GM19467 (cell line): ENCODE measurements at regions not wholly inside any gene's neighbourhood (a gene's known extent, or its start where the extent isn't known, plus 50 kb on each side); places are given as distances from the start of the nearest gene placed in this dataset.
"Not testable (repeated sequence)": the region's sequence is repeated elsewhere in the genome, so short reads cannot be mapped to it uniquely, and the experiment has no call there.

Source experiments
- ATAC-seq: cut with Tn5 transposase; IDR thresholded peaks from one replicate; pipeline ENCODE4 v1.9.1; 2021; ENCODE audit warnings: mild to moderate bottlenecking, moderate library complexity; ENCODE audit not compliant: unreplicated experiment

GRCh38 chr2:129192117-129192516, 787.3 kb upstream of the RAB6C start:
- no peak for ATAC-seq

DNA sequence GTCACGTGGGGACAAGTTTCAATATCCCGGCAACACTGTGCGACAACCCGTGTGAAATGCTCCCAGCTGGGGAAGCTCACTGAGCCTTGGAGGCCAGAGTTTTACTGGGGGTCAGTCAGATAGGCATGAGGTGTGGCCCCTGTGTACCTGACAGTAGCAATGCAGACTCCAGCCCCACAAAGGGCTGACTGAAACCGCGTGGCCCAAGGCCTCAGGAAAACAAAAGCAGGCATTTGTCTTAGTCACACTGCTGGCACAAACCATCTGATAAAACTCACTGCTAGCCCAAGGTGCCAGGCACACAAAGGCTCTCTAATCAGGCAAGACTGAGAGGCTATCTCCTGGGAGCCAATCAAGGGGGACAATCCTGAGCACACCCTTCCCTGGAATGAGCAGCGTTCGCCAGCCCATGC, 786.6 kb upstream of the RAB6C start:
- ATAC-seq: no peak

DNA sequence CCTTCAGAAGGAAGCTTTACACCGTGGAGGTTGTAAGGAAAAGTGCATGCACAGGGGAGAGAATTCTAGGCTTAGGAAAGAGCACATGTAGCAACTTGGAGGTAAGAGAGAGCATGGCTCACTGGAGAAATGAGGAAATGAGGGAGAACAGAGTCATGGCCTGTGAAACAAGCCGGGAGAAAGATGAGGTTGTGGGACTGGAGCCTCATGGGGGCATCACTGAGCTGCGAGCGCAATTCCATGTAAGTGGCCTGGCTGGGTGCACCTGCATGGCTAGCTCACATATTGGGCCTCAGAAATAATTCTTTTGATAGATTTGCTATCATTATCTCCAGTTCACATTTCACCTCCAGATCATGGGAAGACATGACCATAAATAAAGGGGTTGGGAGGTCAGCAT, 785.5 kb upstream of the RAB6C start:
- no peak for ATAC-seq

GRCh38 chr2:129199501-129199900, 780.0 kb upstream of the RAB6C start:
- no peak for ATAC-seq

DNA sequence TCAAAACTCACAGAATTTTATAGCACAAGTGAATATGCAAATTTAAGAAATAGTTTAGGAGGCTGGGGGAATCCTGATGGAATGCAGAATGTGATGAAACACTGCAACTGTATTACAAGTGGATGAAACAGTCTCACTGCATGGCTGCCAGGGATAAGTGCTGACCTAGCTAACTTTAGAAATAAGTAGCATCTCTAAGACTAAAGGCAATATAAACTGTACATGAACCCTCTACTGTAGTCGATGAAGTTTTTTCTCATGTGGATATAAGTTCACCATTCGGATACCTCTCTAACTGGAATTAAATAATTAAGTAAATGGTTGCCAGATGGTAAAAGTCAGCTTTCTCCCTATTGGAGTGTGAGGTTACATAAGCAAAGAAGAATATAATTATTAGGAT, 777.8 kb upstream of the RAB6C start:
- no peak for ATAC-seq

GRCh38 chr2:129203331-129203730, 776.1 kb upstream of the RAB6C start:
- no peak for ATAC-seq

DNA sequence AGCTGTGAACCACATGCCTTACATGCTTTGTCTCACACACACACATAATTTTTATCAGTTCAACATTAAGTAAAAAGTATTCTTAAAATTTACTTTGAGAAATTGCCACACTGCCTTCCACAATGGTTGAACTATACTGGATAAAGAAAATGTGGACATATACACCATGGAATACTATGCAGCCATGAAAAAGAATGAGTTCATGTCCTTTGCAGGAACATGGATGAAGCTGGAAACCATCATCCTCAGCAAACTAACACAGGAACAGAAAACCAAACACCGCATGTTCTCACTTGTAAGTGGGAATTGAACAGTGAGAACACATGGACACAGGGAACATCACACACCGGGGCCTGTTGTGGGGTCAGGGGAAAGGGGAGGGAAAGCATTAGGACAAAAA, 774.9 kb upstream of the RAB6C start:
- ATAC-seq: not testable (repeated sequence)

GRCh38 chr2:129205176-129205575, 774.3 kb upstream of the RAB6C start:
- no peak for ATAC-seq

DNA sequence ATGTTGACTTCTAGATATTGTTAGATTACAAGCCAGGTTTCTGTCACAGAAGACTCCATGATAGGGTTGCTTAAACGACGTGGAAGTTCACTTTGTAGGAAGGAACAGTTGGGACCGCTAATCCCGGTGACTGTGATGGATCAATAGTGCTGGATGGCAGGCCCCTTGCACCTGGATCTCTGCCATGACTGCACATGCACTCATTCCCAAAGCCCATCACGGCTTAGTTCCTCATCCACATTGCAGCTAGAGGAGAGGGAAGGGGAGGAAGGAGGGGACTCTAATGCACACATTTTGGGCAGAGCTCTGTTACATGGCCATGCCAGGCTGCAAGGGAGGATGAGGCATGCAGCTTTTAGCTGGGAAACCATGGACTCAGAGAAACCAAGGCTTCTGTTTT, 773.7 kb upstream of the RAB6C start:
- no peak for ATAC-seq

- no peak for ATAC-seq
Observed at GRCh38 chr2:129212299-129212958, 767.0 kb upstream of the RAB6C start.

- no peak for ATAC-seq
Observed at GRCh38 chr2:129224022-129224421, 755.4 kb upstream of the RAB6C start.

GRCh38 chr2:129224486-129224885, 755.0 kb upstream of the RAB6C start:
- no peak for ATAC-seq

DNA sequence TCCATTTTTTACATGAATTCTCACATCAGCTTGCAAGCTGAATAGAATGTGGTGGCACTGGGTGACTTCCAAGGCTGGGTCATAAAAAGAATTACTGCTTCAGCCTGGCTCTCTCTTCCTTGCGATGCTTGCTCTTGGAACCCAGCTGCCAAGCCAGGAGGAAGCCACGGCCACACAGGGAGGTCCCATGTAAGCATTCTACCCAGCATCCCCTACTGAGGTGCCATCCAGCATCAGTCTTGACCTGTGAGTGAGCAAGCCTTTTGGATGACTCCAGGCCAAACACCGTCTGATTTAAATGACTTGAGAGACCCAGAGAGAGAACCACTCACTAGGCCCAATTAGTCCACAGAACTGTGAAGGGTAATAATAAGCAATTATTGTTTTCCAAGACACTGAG, 750.3 kb upstream of the RAB6C start:
- no peak for ATAC-seq

DNA sequence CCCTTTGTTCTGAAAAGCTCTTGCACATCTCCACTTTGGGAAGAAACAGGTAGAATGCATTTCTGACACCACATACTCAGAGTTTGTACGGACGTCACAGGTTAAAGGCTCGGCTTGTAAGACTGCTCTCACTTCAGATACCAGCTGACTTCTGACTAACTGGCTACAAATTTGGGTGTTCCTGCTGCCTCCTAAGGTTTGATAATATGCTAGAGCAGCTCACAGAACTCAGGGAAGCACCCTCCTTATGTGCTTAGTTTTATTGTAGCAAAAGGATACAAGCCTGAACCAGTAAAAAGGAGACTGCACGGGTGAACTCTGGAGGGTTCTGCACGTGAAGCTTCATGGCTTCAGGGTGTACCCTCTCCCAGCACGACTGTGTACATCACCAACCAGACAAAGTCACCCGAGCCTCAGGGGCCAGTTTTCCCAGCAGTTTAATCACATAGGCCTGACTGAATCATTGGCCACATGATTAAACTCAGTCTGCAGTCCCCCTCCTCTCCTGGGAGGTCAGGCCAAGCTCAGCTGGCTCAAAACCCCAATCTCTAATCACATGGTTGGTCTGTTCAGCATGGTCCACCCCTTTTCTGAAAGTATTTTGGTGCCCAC, 749.5 kb upstream of the RAB6C start:
- ATAC-seq: no peak

GRCh38 chr2:129231924-129232323, 747.5 kb upstream of the RAB6C start:
- no peak for ATAC-seq

GRCh38 chr2:129233166-129233565, 746.3 kb upstream of the RAB6C start:
- no peak for ATAC-seq

DNA sequence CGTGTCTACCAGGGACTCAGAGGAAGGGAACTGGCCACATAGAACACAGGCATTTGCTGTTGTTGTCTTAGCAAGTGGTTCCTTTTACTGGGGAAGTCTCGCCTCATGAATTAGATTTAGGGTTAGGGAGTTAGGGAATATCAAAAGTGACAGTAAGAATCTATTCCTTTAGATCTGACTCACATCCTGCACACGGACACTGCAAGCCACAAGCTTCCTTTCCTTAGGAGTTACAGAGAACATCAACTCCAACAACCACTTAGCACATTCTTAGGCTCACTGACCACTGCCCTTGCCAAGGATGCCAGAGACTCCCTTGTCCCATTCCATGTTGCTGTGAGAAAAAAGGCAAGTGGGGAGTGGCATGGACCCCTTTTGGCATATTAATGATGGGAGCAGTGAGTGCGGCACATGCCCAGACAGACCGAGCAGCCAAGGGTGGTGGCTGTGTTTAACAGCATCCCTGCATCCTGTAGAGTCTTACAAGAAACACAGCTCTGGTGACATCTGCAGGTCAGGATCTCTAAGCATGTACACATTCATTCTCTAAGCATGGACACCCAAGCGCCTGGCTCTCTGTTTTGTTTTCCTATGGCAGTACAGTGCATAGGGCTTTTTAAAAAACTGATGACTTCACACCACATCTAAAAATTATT, 745.6 kb upstream of the RAB6C start:
- no peak for ATAC-seq

GRCh38 chr2:129236601-129237000, 742.9 kb upstream of the RAB6C start:
- ATAC-seq: no peak

GRCh38 chr2:129237966-129238725, 741.3 kb upstream of the RAB6C start:
- no peak for ATAC-seq

GRCh38 chr2:129239141-129239540, 740.3 kb upstream of the RAB6C start:
- no peak for ATAC-seq

- ATAC-seq: no peak
Observed at GRCh38 chr2:129240061-129240460, 739.4 kb upstream of the RAB6C start.

- no peak for ATAC-seq
Observed at GRCh38 chr2:129242269-129242668, 737.2 kb upstream of the RAB6C start.
